Stimulated activated naive B cell treated with anti-CD40 and anti-IgM and Interleukin-4, amounts not matched to agents 10 μg/mL and 1 μg/mL and 100 μg/mL, for 72 hours (primary cell): ENCODE measurements at regions not wholly inside any gene's neighbourhood (a gene's known extent, or its start where the extent isn't known, plus 50 kb on each side); places are given as distances from the start of the nearest gene placed in this dataset.

ENCODE experiments used
- ATAC-seq, 2 donors: fragments of 150-1000 bp; cut with Tn5 transposase; replicated peaks; 2 replicates each; pipeline ENCODE4 v1.10.0; 2021; ENCODE audit warnings: moderate library complexity in 1 of 2
- DNase-seq: peaks from one replicate; pipeline ENCODE4 v3.0.0; 2021
- H3K27ac Mint-ChIP-seq: one replicate; pipeline ENCODE4 v1.8.0; 2022; ENCODE audit warnings: mild to moderate bottlenecking, mixed read lengths
- H3K27me3 Mint-ChIP-seq, 2 donors: one replicate each; pipeline ENCODE4 v1.8.0; 2022; ENCODE audit warnings: mixed read lengths in 2 of 2
- H3K36me3 Mint-ChIP-seq, 2 donors: one replicate each; pipeline ENCODE4 v1.8.0; 2022; ENCODE audit warnings: mixed read lengths in 2 of 2, mild to moderate bottlenecking in 1 of 2
- H3K4me1 Mint-ChIP-seq, 2 donors: one replicate each; pipeline ENCODE4 v1.8.0; 2022; ENCODE audit warnings: mixed read lengths in 2 of 2, mild to moderate bottlenecking in 1 of 2
- H3K4me3 Mint-ChIP-seq, 2 donors: one replicate each; pipeline ENCODE4 v1.8.0; 2022; ENCODE audit warnings: mild to moderate bottlenecking in 2 of 2, mixed read lengths in 2 of 2, moderate library complexity in 1 of 2
- H3K9me3 Mint-ChIP-seq, 2 donors: one replicate each; pipeline ENCODE4 v1.8.0; 2022; ENCODE audit warnings: mixed read lengths in 2 of 2, mild to moderate bottlenecking in 1 of 2

- no peaks in the 10 kb centered on the region for H3K9me3 Mint-ChIP-seq
- no peak for ATAC-seq
Measured at GRCh38 chr5:146940295-146940694, 61.7 kb upstream of the PPP2R2B start.

DNA sequence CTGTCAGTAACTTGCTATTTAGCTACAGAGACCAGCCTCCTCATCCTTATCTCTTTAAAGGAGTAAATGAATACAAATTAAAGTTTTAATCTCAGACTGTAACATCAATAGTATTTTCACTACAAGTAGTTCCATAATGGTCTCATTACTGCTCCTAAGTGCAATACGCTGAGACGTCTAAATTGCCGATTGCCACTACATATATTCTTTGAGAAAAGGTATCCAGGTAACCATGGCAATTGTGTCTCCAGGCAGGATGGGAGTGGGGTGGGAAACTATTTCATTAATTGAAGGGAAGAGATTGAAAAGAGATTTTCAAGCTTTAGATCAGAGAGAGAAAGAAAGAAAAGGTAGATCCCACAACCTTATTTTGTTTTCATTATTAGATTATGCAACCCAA lies 65.5 kb upstream of the PPP2R2B start:
- no peak for ATAC-seq
- H3K4me3 Mint-ChIP-seq = no peak overlapping the region
- H3K27me3 Mint-ChIP-seq = no peaks in the 10 kb centered on the region
- no peaks in the 10 kb centered on the region for H3K36me3 Mint-ChIP-seq
- no peaks in the 10 kb centered on the region for H3K4me1 Mint-ChIP-seq
- DNase-seq = no peak
- no peak overlapping the region for H3K27ac Mint-ChIP-seq
- H3K9me3 Mint-ChIP-seq = peaks cover 3 to 5% of the 10 kb centered on the region in 2 donors

More at GRCh38 chr5:146940295-146940694, 61.7 kb upstream of the PPP2R2B start:
- no peak overlapping the region for H3K27ac Mint-ChIP-seq
- no peaks in the 10 kb centered on the region for H3K4me1 Mint-ChIP-seq
- no peaks in the 10 kb centered on the region for H3K36me3 Mint-ChIP-seq
- DNase-seq = no peak
- no peak overlapping the region for H3K4me3 Mint-ChIP-seq
- H3K27me3 Mint-ChIP-seq = peaks cover 0 to 5% of the 10 kb centered on the region in 2 donors

DNA sequence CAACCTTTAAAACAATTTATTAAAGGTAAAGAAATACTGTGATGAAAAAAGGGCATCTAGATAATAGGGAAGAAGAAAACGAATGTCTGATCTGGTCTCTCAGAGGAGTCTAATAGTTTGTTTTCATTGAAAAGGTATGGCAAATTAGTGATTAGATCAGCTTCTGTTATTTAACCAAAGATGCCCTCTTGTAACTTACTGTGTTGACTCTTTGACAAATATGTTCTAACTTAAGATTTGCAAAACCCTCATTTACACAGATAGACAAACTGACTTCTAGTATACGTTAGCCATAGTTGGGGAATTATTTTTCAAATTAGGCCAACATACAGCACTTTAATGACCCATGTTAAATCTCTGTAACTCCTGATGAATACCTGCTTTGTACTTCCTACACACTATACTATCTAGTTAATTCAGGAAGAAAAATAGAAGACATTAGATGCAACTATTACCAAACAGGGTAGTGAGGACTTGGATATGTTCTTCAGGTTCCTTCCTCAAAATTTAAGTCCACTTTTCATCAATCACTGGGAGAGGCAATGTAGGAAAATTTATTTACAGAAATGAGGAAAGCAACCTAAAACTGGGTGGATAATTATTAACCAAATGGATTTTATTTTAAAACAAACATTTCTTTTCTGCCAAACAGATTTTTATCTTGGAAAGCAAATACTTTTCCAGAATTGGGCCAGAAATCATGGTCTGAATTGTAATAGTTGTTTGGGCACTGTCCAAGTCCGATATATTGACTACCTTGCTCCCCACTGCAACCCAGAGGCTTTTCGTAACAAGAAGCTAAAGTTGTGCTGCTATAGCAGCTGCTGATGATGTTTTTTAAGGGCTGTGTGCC lies 66.4 kb upstream of the PPP2R2B start:
- no peak for ATAC-seq
- Mint-ChIP-seq H3K4me3 (no peak overlapping the region), H3K4me1 (no peaks in the 10 kb centered on the region), H3K27ac (no peak overlapping the region), H3K36me3 (no peaks in the 10 kb centered on the region), H3K27me3 (no peaks in the 10 kb centered on the region), H3K9me3 (peaks cover 3 to 5% of the 10 kb centered on the region in 2 donors)
- DNase-seq = no peak

DNA sequence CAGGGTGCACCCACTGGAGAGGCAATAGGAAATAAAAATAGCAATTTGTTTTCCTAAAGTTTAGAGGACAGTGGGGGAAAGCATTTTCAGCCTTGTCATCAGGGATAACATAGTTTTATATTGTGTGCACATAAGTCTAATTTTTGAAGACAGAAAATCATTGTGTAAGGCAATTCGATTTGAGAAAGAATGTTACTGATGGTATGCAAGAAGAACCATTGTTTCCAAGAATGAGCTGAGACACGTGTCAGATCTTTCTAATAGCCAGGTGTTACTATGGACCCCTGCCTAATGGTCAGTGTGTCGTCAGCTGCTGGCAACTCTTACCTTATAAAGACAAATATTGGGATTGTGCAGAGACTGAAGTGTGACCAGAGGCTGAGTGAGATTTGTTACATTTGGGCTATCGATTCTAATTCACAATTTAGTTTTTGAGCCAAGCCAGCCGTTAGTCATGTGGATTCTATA lies 67.1 kb upstream of the PPP2R2B start:
- no peak overlapping the region for H3K4me3 Mint-ChIP-seq
- ATAC-seq (no peak), DNase-seq (no peak)
- no peaks in the 10 kb centered on the region for H3K27me3 Mint-ChIP-seq
- H3K4me1 Mint-ChIP-seq = no peaks in the 10 kb centered on the region
- H3K9me3 Mint-ChIP-seq = peaks cover 3 to 5% of the 10 kb centered on the region in 2 donors
- no peak overlapping the region for H3K27ac Mint-ChIP-seq
- H3K36me3 Mint-ChIP-seq = no peaks in the 10 kb centered on the region

DNA sequence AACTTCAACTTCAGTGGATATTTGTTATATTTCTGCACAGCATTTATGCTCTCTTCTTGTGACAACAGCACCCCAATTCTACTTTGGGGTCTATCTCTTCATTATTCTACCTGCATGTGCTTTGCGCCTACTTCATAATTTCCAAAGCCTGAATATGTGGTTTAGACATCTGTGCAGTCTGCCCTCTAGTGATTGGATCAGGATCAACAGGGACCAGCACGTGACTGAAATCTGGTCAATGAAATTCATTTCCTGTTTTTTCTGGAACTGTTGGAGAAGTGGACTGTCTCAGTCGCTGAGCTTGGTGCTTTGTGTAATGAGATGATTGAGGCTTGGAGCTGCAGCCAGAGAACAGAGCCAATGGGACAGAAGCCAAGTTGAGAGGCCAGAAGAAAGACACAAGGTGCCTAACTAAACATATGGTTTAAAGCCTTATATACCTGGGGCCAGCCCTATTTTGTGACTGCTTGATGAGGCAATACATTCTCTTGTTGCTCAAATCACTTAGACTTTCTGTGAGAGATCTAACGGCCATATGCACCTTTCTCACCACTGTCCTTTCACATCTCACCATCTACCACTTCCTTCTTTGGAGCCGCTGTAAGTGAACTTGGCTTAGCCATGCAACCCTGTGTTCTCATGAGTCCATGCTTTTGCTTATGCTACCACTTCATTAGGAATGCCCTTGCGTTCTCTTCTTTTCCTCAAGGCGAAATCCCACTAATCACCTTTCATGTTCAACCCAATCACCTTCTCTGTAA lies 68.8 kb upstream of the PPP2R2B start:
- Mint-ChIP-seq H3K27ac (no peak overlapping the region), H3K27me3 (no peaks in the 10 kb centered on the region), H3K9me3 (peaks cover 3 to 5% of the 10 kb centered on the region in 2 donors), H3K4me3 (no peak overlapping the region), H3K36me3 (no peaks in the 10 kb centered on the region), H3K4me1 (no peaks in the 10 kb centered on the region)
- DNase-seq (no peak), ATAC-seq (no peak)

DNA sequence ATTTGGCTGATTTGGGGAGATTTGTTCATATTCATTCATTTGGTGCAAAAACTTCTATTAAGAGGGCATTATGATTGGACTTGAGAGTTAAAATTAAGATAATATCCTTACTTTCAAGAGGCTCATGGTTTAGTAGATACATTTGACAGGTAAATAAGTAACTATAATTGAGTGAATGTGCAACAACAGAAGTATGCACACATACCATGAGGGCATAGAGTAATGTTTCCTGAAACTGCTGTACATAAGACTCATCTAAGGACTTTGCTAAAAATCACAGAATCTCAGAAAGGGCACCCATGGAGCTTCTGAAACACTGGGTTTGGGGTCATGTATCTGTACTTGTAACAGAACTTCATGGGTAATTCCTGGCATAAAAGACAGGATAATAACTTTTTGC lies 70.1 kb upstream of the PPP2R2B start:
- H3K36me3 Mint-ChIP-seq = no peaks in the 10 kb centered on the region
- H3K27ac Mint-ChIP-seq = no peak overlapping the region
- H3K9me3 Mint-ChIP-seq = peaks cover 3 to 5% of the 10 kb centered on the region in 2 donors
- no peak for ATAC-seq
- no peak for DNase-seq
- no peak overlapping the region for H3K4me3 Mint-ChIP-seq
- no peaks in the 10 kb centered on the region for H3K4me1 Mint-ChIP-seq
- H3K27me3 Mint-ChIP-seq = no peaks in the 10 kb centered on the region

- H3K9me3 Mint-ChIP-seq = peaks cover 2 to 3% of the 10 kb centered on the region in 2 donors
- DNase-seq (no peak), ATAC-seq (no peak)
- no peaks in the 10 kb centered on the region for H3K36me3 Mint-ChIP-seq
- no peak overlapping the region for H3K27ac Mint-ChIP-seq
- no peaks in the 10 kb centered on the region for H3K4me1 Mint-ChIP-seq
- no peak overlapping the region for H3K4me3 Mint-ChIP-seq
- H3K27me3 Mint-ChIP-seq = no peaks in the 10 kb centered on the region
Measured at GRCh38 chr5:146952168-146952567, 73.6 kb upstream of the PPP2R2B start.

DNA sequence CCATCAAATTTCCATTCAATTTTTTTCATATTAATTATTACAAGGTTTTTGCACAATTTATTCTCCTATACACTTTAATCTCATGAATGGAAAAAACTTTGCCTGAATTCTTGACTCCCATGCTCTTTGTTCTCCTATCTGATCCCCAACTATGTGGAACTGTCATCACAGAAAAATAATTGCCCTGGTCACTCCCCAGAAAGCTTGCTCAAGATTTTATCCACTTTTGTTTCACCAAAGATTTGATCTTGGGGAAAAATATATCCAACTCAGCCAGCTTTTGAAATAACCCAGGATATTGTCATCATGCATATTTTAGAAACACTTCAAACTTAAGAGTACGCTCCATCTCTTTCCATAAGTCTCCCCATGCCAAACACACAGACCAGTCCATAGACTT lies 77.7 kb upstream of the PPP2R2B start:
- no peaks in the 10 kb centered on the region for H3K4me1 Mint-ChIP-seq
- H3K27ac Mint-ChIP-seq = no peak overlapping the region
- DNase-seq (no peak), ATAC-seq (no peak)
- no peaks in the 10 kb centered on the region for H3K36me3 Mint-ChIP-seq
- H3K27me3 Mint-ChIP-seq = no peaks in the 10 kb centered on the region
- H3K9me3 Mint-ChIP-seq = no peaks in the 10 kb centered on the region
- no peak overlapping the region for H3K4me3 Mint-ChIP-seq

- no peak overlapping the region for H3K27ac Mint-ChIP-seq
- no peaks in the 10 kb centered on the region for H3K27me3 Mint-ChIP-seq
- no peaks in the 10 kb centered on the region for H3K9me3 Mint-ChIP-seq
- H3K4me1 Mint-ChIP-seq = no peaks in the 10 kb centered on the region
- ATAC-seq = no peak
- no peak for DNase-seq
- H3K4me3 Mint-ChIP-seq = no peak overlapping the region
- H3K36me3 Mint-ChIP-seq = no peaks in the 10 kb centered on the region
Measured at GRCh38 chr5:146959360-146959759, 80.8 kb upstream of the PPP2R2B start.

DNA sequence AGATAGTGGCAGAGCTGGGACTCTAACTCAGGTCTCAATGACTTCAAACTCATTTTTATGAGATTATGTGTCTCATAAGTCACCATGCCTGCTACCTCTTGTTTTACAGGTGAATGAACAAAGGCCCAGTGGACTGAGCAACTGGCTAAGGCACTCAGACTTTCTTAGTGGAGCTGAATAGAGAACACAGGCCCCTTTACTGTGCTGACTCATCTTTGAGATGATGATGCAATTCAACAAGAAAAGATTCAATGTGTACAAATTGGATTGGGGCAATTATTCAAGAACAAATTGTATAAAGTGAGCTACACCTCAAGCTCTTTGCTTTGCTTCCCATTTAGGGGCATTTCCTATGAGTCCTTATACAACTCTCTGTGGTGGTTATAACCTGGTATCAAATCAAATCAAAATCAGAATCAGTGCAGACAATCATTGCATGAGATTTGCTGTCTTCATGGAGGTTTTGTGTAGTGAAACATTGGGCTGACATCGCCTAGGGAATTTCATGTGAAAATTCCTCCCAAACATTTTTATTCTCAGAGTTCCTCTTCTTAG lies 84.3 kb upstream of the PPP2R2B start:
- H3K27ac Mint-ChIP-seq = no peak overlapping the region
- no peak overlapping the region for H3K4me3 Mint-ChIP-seq
- H3K36me3 Mint-ChIP-seq = no peaks in the 10 kb centered on the region
- H3K9me3 Mint-ChIP-seq = no peaks in the 10 kb centered on the region
- ATAC-seq = no peak
- H3K27me3 Mint-ChIP-seq = no peaks in the 10 kb centered on the region
- no peak for DNase-seq
- no peaks in the 10 kb centered on the region for H3K4me1 Mint-ChIP-seq

- peak; percentile 90 to 96 for ATAC-seq
Measured at GRCh38 chr5:146965761-146966659, 87.5 kb upstream of the PPP2R2B start.

DNA sequence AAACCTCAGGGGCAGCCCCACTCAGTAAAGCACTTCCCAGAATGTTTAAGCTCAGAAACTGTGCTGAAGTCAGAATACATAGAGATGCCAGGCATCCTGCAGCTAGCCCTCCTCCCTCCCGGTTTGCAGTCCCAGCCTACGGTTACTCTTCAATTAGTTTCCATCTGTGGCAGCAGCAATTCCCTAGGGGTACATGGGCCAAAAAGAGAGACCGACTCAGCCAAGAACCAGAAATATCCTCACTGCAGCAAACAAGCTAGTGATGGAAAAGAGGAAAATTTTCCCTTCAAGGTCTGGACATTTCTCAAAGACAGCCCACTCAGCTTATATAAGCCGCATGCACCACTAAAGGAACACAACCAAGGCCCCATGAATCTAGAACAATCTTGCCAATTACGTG lies 89.1 kb upstream of the PPP2R2B start:
- no peaks in the 10 kb centered on the region for H3K4me1 Mint-ChIP-seq
- H3K27ac Mint-ChIP-seq = no peak overlapping the region
- no peaks in the 10 kb centered on the region for H3K36me3 Mint-ChIP-seq
- no peaks in the 10 kb centered on the region for H3K9me3 Mint-ChIP-seq
- DNase-seq (no peak), ATAC-seq (no peak)
- no peaks in the 10 kb centered on the region for H3K27me3 Mint-ChIP-seq
- no peak overlapping the region for H3K4me3 Mint-ChIP-seq

More at GRCh38 chr5:146965761-146966659, 87.5 kb upstream of the PPP2R2B start:
- Mint-ChIP-seq H3K27me3 (no peaks in the 10 kb centered on the region), H3K27ac (no peak overlapping the region), H3K4me3 (no peak overlapping the region), H3K4me1 (no peaks in the 10 kb centered on the region), H3K36me3 (no peaks in the 10 kb centered on the region), H3K9me3 (no peaks in the 10 kb centered on the region)
- peak; percentile 50 for DNase-seq

- ATAC-seq (no peak), DNase-seq (no peak)
- no peak overlapping the region for H3K27ac Mint-ChIP-seq
- H3K4me1 Mint-ChIP-seq = no peaks in the 10 kb centered on the region
- no peaks in the 10 kb centered on the region for H3K27me3 Mint-ChIP-seq
- H3K4me3 Mint-ChIP-seq = no peak overlapping the region
- H3K9me3 Mint-ChIP-seq = no peaks in the 10 kb centered on the region
- H3K36me3 Mint-ChIP-seq = no peaks in the 10 kb centered on the region
Measured at GRCh38 chr5:146971401-146971800, 92.8 kb upstream of the PPP2R2B start.

DNA sequence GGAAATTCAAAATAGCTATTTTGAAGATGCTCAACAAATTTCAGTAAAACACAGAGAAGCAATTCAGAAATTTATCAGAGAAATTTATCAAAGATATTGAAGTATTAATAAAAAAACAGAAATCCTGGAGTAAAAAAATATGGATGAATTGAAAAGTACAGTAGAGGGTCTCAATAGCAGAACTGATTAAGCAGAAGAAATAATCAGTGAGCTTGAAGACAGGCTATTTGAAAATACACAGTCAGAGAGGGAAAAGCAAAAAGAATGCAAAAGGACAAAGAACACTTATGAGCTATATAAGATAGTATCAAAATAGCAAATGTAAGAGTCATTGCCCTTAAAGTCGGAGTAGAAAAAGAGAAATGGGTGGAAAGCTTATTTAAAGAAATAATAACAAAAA lies 107.9 kb upstream of the PPP2R2B start:
- no peak overlapping the region for H3K27ac Mint-ChIP-seq
- no peaks in the 10 kb centered on the region for H3K27me3 Mint-ChIP-seq
- H3K4me1 Mint-ChIP-seq = no peaks in the 10 kb centered on the region
- peaks cover 9 to 35% of the 10 kb centered on the region in 2 donors for H3K9me3 Mint-ChIP-seq
- no peak for ATAC-seq
- no peak overlapping the region for H3K4me3 Mint-ChIP-seq
- peaks cover 0 to 4% of the 10 kb centered on the region in 2 donors for H3K36me3 Mint-ChIP-seq
- DNase-seq = no peak
